HCT116 (cell line): ENCODE measurements at regions not wholly inside any gene's neighbourhood (a gene's known extent, or its start where the extent isn't known, plus 50 kb on each side); places are given as distances from the start of the nearest gene placed in this dataset.

Experiments used
- ATAC-seq: fragments of 200-7000 bp; cut with Tn5 transposase; 2 replicates; pipeline ENCODE4 v1.9.1; 2020; ENCODE audit warnings: mild to moderate bottlenecking, moderate library complexity
- BruUV-seq: library from RNA; stranded (reverse); fragments of 400-500 nt; replicated peaks from 2 replicates; lab custom pipeline; 2021; lab: Mats Ljungman, UMichigan
- CTCF ChIA-PET: fragments of 300-600 bp; sonication (Branson Sonifier 250); formaldehyde crosslinking; loops from one replicate; lab custom pipeline; 2021; ENCODE audit warnings: antibody characterized with exemption; lab: Charles Lee
- POLR2A ChIA-PET: fragments of 300-600, 350-600 bp; sonication (Branson Sonifier 250); formaldehyde crosslinking; loops from one replicate; lab custom pipeline; 2021; ENCODE audit warnings: antibody characterized with exemption; lab: Charles Lee
- RAD21 ChIA-PET, 2 experiments: fragments of 300-600 bp; sonication (Branson Sonifier 250); formaldehyde crosslinking; loops; one replicate each; lab custom pipeline; 2023; ENCODE audit warnings: low total read pairs in 2 of 2; ENCODE audit not compliant: uncharacterized antibody in 2 of 2, unreplicated experiment in 2 of 2, low non-redundant PET in 1 of 2; lab: Charles Lee
- DNase-seq: peaks from one replicate; pipeline ENCODE4 v3.0.0-alpha.2; 2010; ENCODE audit warnings: low read depth, low spot score
- H2AFZ ChIP-seq: fragments of 200-600 bp; shearing (Covaris generic), sonication (generic); 2 replicates; pipeline ENCODE4 v1.6.1; 2017; ENCODE audit warnings: low read depth, mixed run types, mixed read lengths, antibody characterized with exemption, low read length; ENCODE audit not compliant: poor library complexity, severe bottlenecking
- H3K27ac ChIP-seq: 2 replicates; pipeline ENCODE4 v1.5.1; 2012; ENCODE audit warnings: low read depth, low read length
- H3K27me3 ChIP-seq: fragments of 200-600 bp; sonication (generic); 2 replicates; pipeline ENCODE4 v1.6.1; 2016; ENCODE audit warnings: mixed run types, low read length, mixed read lengths; ENCODE audit not compliant: insufficient read depth
- H3K36me3 ChIP-seq, 2 experiments: fragments of 200-500 bp in 1 of 2; fragments of 200-600 bp in 1 of 2; sonication (Bioruptor generic) in 1 of 2; sonication (generic) in 1 of 2; 2 replicates each; pipeline versions ENCODE4 v1.5.1 to v1.6.1; 2014 to 2016; ENCODE audit warnings: low read length in 2 of 2, inconsistent platforms in 1 of 2, mixed read lengths in 1 of 2, mixed run types in 1 of 2; ENCODE audit not compliant: insufficient read depth in 2 of 2, control insufficient read depth in 1 of 2
- H3K4me1 ChIP-seq, 2 experiments: fragments of 200-600 bp in 1 of 2; sonication (generic) in 1 of 2; 2 replicates each; pipeline versions ENCODE4 v1.5.1 to v1.6.1; 2012 to 2017; ENCODE audit warnings: low read length in 2 of 2, inconsistent platforms in 1 of 2, mild to moderate bottlenecking in 1 of 2, mixed read lengths in 1 of 2, mixed run types in 1 of 2, moderate library complexity in 1 of 2; ENCODE audit not compliant: insufficient read depth in 2 of 2, control insufficient read depth in 1 of 2
- H3K4me2 ChIP-seq: fragments of 200-600 bp; sonication (generic); 2 replicates; pipeline ENCODE4 v1.6.1; 2017; ENCODE audit warnings: mixed run types, low read length, mixed read lengths
- H3K4me3 ChIP-seq, 2 experiments: fragments of 200-600 bp in 1 of 2; sonication (generic) in 1 of 2; replicated peaks in 1 of 2; 2 replicates each; pipeline ENCODE4 v1.5.1; 2011 to 2016; ENCODE audit warnings: low read length in 2 of 2, control low read depth in 1 of 2, low read depth in 1 of 2, mild to moderate bottlenecking in 1 of 2, mixed read lengths in 1 of 2, mixed run types in 1 of 2
- H3K79me2 ChIP-seq: fragments of 200-600 bp; sonication (generic); 2 replicates; pipeline ENCODE4 v1.6.1; 2017; ENCODE audit warnings: mild to moderate bottlenecking, mixed run types, low read length, moderate library complexity, mixed read lengths; ENCODE audit not compliant: insufficient read depth
- H3K9ac ChIP-seq: fragments of 200-600 bp; sonication (generic); 2 replicates; pipeline ENCODE4 v1.6.1; 2016; ENCODE audit warnings: low read length, mixed read lengths
- H3K9me2 ChIP-seq: fragments of 200-600 bp; sonication (generic), shearing (Covaris generic); 2 replicates; pipeline ENCODE4 v1.6.1; 2017; ENCODE audit warnings: mixed run types, mild to moderate bottlenecking, moderate library complexity; ENCODE audit not compliant: insufficient read depth
- H3K9me3 ChIP-seq, 2 experiments: fragments of 200-500 bp in 1 of 2; fragments of 200-600 bp in 1 of 2; sonication (Bioruptor generic) in 1 of 2; sonication (generic) in 1 of 2; 2 replicates each; pipeline ENCODE4 v1.6.1; 2014 to 2017; ENCODE audit warnings: low read length in 2 of 2, mixed read lengths in 2 of 2, inconsistent platforms in 1 of 2, low read depth in 1 of 2, mild to moderate bottlenecking in 1 of 2, mixed run types in 1 of 2, moderate library complexity in 1 of 2; ENCODE audit not compliant: control insufficient read depth in 1 of 2, insufficient read depth in 1 of 2
- H4K20me1 ChIP-seq: fragments of 200-600 bp; sonication (generic), shearing (Covaris generic); 2 replicates; pipeline ENCODE4 v1.6.1; 2017; ENCODE audit warnings: mixed run types, mild to moderate bottlenecking, moderate library complexity; ENCODE audit not compliant: insufficient read depth
- EGR1 ChIP-seq: IDR thresholded peaks from 2 replicates; pipeline ENCODE4 v1.6.1; 2012; ENCODE audit warnings: low read depth
- RAD21 ChIP-seq: IDR thresholded peaks from 2 replicates; pipeline ENCODE4 v1.6.1; 2012; ENCODE audit warnings: low read depth, mild to moderate bottlenecking
- SRF ChIP-seq: IDR thresholded peaks from 2 replicates; pipeline ENCODE4 v1.6.1; 2012; ENCODE audit warnings: low read depth
- ZNF274 ChIP-seq: fragments of 200-500 bp; sonication (Bioruptor generic); IDR thresholded peaks from 2 replicates; pipeline ENCODE4 v1.6.1; 2014; ENCODE audit warnings: mild to moderate bottlenecking, low read depth, low read length, inconsistent platforms
- intact Hi-C: fragments of 100-400 bp; cut with micrococcal nuclease; formaldehyde crosslinking; loops from 2 replicates; pipeline ENCODE4 v1.10.0; 2022
- TF ChIP-seq, protein P1 (sequence below), 3 experiments: fragments of 200-600 bp in 1 of 3; sonication (generic) in 1 of 3; IDR thresholded peaks in 2 of 3; conservative IDR thresholded peaks in 1 of 3; 2 replicates each; pipeline ENCODE4 v1.5.1; 2012 to 2017; ENCODE audit warnings: low read depth in 2 of 3, low read length in 2 of 3, antibody characterized with exemption in 1 of 3, borderline replicate concordance in 1 of 3, control low read depth in 1 of 3, mild to moderate bottlenecking in 1 of 3, mixed read lengths in 1 of 3, mixed run types in 1 of 3, moderate library complexity in 1 of 3; ENCODE audit not compliant: insufficient read depth in 1 of 3
- TF ChIP-seq, protein P2 (sequence below): IDR thresholded peaks from 2 replicates; pipeline ENCODE4 v1.6.1; 2011; ENCODE audit warnings: mild to moderate bottlenecking, low read length, moderate library complexity; ENCODE audit not compliant: insufficient replicate concordance; ENCODE audit errors: extremely low read depth

DNA sequence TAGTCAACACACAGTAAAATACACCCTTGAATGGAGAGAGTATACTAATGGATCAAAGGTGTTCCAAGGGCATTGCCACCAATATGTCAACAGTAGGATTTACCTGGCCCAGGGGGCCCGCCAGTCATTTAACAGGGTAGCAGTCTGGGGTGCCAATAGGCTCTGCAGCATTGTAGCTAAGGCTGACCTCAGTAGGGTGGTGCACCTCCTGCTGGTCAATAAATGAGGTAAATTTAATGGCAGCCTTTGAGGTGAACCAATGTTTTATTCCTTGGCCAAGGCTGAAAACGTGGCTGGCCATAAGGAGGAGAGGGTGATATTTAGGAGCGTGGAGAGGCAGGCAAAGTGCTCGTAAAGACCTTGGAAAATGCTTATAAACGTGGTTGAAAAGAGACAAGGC lies 147.2 kb downstream of the RPS12 start:
- Histone ChIP-seq H2AFZ (no peak overlapping the region), H3K9ac (no peak overlapping the region), H3K27me3 (no peaks in the 10 kb centered on the region), H3K4me1 (no peaks in the 10 kb centered on the region), H4K20me1 (no peaks in the 10 kb centered on the region), H3K4me2 (no peak overlapping the region), H3K36me3 (no peaks in the 10 kb centered on the region), H3K9me2 (no peaks in the 10 kb centered on the region), H3K27ac (no peak overlapping the region), H3K4me3 (no peak overlapping the region), H3K9me3 (no peaks in the 10 kb centered on the region), H3K79me2 (no peaks in the 10 kb centered on the region)
- TF ChIP-seq EGR1: no peak
- TF ChIP-seq SRF: no peak
- peak; percentile 22; the same call in 1 of the 2 replicates for TF ChIP-seq RAD21
- no peak for TF ChIP-seq ZNF274
- TF ChIP-seq, protein P1, sequence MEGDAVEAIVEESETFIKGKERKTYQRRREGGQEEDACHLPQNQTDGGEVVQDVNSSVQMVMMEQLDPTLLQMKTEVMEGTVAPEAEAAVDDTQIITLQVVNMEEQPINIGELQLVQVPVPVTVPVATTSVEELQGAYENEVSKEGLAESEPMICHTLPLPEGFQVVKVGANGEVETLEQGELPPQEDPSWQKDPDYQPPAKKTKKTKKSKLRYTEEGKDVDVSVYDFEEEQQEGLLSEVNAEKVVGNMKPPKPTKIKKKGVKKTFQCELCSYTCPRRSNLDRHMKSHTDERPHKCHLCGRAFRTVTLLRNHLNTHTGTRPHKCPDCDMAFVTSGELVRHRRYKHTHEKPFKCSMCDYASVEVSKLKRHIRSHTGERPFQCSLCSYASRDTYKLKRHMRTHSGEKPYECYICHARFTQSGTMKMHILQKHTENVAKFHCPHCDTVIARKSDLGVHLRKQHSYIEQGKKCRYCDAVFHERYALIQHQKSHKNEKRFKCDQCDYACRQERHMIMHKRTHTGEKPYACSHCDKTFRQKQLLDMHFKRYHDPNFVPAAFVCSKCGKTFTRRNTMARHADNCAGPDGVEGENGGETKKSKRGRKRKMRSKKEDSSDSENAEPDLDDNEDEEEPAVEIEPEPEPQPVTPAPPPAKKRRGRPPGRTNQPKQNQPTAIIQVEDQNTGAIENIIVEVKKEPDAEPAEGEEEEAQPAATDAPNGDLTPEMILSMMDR (IDR thresholded peaks at IDR 0.05 in 2 of 3, conservative IDR thresholded peaks at IDR 0.05 in 1 of 3; ENCODE audit: borderline replicate concordance in 1 of 3, insufficient read depth in 1 of 3, low read depth in 2 of 3, low read length in 2 of 3): peak in 1 of 3 experiments; percentile 29; a peak in 1 of 6 replicates
- TF ChIP-seq, protein P2, sequence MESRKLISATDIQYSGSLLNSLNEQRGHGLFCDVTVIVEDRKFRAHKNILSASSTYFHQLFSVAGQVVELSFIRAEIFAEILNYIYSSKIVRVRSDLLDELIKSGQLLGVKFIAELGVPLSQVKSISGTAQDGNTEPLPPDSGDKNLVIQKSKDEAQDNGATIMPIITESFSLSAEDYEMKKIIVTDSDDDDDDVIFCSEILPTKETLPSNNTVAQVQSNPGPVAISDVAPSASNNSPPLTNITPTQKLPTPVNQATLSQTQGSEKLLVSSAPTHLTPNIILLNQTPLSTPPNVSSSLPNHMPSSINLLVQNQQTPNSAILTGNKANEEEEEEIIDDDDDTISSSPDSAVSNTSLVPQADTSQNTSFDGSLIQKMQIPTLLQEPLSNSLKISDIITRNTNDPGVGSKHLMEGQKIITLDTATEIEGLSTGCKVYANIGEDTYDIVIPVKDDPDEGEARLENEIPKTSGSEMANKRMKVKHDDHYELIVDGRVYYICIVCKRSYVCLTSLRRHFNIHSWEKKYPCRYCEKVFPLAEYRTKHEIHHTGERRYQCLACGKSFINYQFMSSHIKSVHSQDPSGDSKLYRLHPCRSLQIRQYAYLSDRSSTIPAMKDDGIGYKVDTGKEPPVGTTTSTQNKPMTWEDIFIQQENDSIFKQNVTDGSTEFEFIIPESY: no peak
- ATAC-seq (peak; percentile 42), DNase-seq (no peak)
- BruUV-seq: no TSS peak
- ChIA-PET RAD21 (interaction anchor here in 1 of 2 experiments (1.4 kb wide), 1 partner anchor 131 kb away, joined by 5 read pairs; no protein-coding TSS in a partner anchor), CTCF (interaction anchor here (1.0 to 4.0 kb wide), 10 partner anchors 12 to 955 kb away, joined by 3 to 53 read pairs (median 6); no protein-coding TSS in a partner anchor), POLR2A (interaction anchor here (1.0 kb wide), 1 partner anchor 131 kb away, joined by 3 read pairs; no protein-coding TSS in a partner anchor)
- intact Hi-C loops: loop anchor here (2.0 to 10.0 kb wide), 4 partner anchors 131 to 953 kb away; no protein-coding TSS in a partner anchor
